Brain microvascular endothelial cell (primary cell): ENCODE measurements at regions not wholly inside any gene's neighbourhood (a gene's known extent, or its start where the extent isn't known, plus 50 kb on each side); places are given as distances from the start of the nearest gene placed in this dataset.
A peak's percentile ranks its signal among the peaks of the same experiment; 100 is the strongest.
"Not testable (repeated sequence)": the region's sequence is repeated elsewhere in the genome, so short reads cannot be mapped to it uniquely, and the experiment has no call there.

Source experiments
- DNase-seq: peaks from one replicate; pipeline ENCODE4 v3.0.0-alpha.2; 2020
- H3K27ac ChIP-seq: fragments of 250-450 bp; sonication (Bioruptor Pico); 2 replicates; pipeline ENCODE4 v1.5.1; 2020; ENCODE audit warnings: mild to moderate bottlenecking, moderate library complexity
- H3K27me3 ChIP-seq: fragments of 250-450 bp; sonication (Bioruptor Pico); replicated peaks from 2 replicates; pipeline ENCODE4 v1.5.1; 2020; ENCODE audit warnings: mild to moderate bottlenecking
- H3K36me3 ChIP-seq: fragments of 250-450 bp; sonication (Bioruptor Pico); replicated peaks from 2 replicates; pipeline ENCODE4 v1.5.1; 2020; ENCODE audit warnings: mild to moderate bottlenecking
- H3K4me3 ChIP-seq: 2 replicates; pipeline ENCODE4 v1.5.1; 2011; ENCODE audit warnings: low read depth, mild to moderate bottlenecking, control low read depth, low read length, moderate library complexity
- CTCF ChIP-seq: IDR thresholded peaks from 2 replicates; pipeline ENCODE4 v1.5.1; 2011; ENCODE audit warnings: low read depth, mild to moderate bottlenecking, moderate library complexity, low read length, control low read depth, inconsistent platforms; ENCODE audit errors: missing control alignments
- in situ Hi-C: cut with HindIII; loops from 2 replicates; pipeline ENCODE4 v1.10.0; 2017; ENCODE audit warnings: low sequenced_read_pairs, low pct_ligation_motif_present

DNA sequence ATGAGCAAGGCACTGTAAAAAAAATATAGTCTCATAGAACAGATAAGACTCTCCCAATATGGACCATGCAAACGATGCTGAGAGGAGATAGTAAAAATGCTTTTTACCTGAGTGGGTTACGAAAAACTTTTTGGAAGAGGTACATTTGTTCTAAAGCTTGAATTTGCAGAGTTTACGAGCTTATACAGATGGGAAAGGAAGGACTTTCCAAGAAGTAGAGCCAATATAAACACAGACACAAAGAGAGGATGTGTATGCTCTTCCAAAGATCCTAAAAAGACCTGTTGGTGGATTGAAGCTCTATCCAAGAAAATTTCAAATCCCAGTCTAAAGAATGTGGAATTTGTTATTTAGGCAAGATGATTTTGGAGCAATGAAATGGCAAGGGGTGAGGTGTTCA is 127.1 kb upstream of the SLCO6A1 start:
- Histone ChIP-seq H3K27me3 (no peaks in the 10 kb centered on the region), H3K27ac (no peak overlapping the region), H3K4me3 (no peak overlapping the region), H3K36me3 (no peaks in the 10 kb centered on the region)
- no peak for TF ChIP-seq CTCF
- in situ Hi-C loops: no loop called here
- no peak for DNase-seq

- TF ChIP-seq CTCF: no peak
- peak; percentile 5 for DNase-seq
- Histone ChIP-seq H3K4me3 (no peak overlapping the region), H3K27me3 (no peaks in the 10 kb centered on the region), H3K27ac (no peak overlapping the region), H3K36me3 (no peaks in the 10 kb centered on the region)
- in situ Hi-C loops: no loop called here
Observed at GRCh38 chr5:102627315-102627714, 127.8 kb upstream of the PAM start.

DNA sequence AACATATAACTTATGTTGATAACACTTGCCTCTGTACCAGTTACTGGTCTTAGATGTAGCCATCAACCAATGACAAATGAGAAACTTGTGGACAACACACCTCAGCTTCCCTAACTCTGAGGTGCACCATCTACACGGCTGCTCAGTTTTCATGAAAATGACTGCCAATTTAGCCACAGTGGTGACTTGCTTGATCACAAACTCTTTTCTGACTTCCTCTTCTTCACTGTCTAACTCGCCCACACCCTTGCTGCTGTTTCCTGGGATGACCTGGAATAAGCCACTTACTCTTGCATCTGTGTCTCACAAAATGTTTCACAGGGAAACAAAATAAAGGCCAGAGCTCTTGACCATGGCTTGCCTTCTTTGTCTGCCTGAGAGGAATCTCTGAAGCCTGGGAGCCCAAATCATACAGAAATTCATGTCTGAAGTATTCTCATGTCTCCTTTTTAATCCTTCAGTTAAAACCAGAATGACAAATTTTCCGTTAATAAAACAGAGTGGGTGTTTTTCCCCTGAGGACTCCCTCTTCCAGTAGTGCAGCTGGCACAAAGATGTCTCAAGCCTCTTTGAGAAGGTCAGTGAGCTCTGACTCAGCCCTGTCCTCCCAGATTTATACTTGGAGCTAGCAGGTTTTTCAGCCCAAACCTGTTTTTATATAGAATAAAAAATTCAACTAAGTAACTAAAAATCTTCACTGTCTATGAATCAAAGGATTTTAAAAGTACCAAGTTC is 126.5 kb upstream of the PAM start:
- no peak for TF ChIP-seq CTCF
- no peak overlapping the region for H3K27ac ChIP-seq
- H3K36me3 ChIP-seq: no peaks in the 10 kb centered on the region
- no peaks in the 10 kb centered on the region for H3K27me3 ChIP-seq
- in situ Hi-C loops: no loop called here
- peak; percentile 2 for DNase-seq
- no peak overlapping the region for H3K4me3 ChIP-seq

DNA sequence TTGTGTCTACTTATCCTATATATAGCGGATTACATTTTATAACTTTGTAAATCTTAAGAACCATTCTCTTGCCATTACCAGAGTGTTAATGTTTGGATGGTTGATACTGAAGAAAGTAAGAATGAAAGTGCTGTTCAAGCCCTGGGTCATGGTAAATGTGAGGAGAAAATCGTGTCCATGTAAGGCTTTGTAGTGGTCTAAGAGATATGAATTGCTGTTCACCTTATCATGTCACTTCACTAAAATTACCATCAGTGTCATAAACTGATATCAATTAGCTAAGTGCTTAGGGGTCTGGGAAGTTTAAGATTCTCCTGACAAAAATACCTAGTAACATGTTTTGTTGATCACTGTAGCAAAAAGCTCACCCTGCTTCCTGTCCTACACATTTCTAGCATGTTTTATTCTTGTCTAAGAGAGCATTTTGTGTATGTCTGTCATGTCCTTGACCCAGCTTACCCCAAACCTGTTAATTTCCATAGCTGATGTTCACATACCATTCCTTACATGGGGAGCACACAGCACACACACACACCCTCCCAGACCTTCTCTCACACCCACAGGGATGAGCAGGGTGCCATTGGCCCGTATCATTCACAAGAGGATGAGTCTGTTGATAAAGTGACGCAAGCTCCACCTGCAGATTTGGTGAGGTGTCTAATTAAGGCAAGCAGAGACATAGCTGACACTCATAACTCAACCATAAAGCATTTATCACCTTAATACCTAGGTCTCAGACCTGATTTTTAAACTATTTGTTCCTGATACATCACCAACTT is 125.1 kb upstream of the PAM start:
- Histone ChIP-seq H3K4me3 (no peak overlapping the region), H3K27me3 (no peaks in the 10 kb centered on the region), H3K36me3 (no peaks in the 10 kb centered on the region), H3K27ac (no peak overlapping the region)
- no peak for TF ChIP-seq CTCF
- in situ Hi-C loops: no loop called here
- no peak for DNase-seq

- H3K27ac ChIP-seq, DNase-seq, H3K27me3 ChIP-seq, in situ Hi-C loops, H3K36me3 ChIP-seq, H3K4me3 ChIP-seq: not testable (repeated sequence)
Observed at GRCh38 chr5:102635399-102635798, 119.7 kb upstream of the PAM start.

DNA sequence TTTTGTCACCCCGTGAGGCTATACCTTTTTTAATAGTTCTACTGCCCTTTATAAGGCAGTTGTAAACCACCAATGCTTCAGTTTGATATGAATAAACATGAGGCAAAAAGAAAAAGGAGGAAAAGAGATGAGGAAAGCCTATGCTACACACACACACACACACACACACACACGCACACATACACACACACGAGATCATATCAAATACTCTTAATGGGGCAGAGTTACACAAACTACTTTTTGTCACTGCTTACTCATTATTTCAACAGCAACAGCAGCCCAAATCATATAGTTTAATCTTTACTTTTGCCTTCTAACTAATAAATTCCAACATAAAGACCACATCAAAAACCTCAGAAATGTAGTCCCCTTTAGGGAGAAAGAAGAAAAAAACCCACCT is 116.8 kb upstream of the PAM start:
- in situ Hi-C loops: no loop called here
- Histone ChIP-seq H3K4me3 (no peak overlapping the region), H3K27me3 (no peaks in the 10 kb centered on the region), H3K36me3 (no peaks in the 10 kb centered on the region), H3K27ac (no peak overlapping the region)
- no peak for DNase-seq
- TF ChIP-seq CTCF: no peak
